ENCODE measurements at regions not wholly inside any gene's neighbourhood (a gene's known extent, or its start where the extent isn't known, plus 50 kb on each side); places are given as distances from the start of the nearest gene placed in this dataset.

- no peak for TF ChIP-seq CTCF (IDR thresholded peaks at IDR 0.05)
- TF ChIP-seq POLR2A (IDR thresholded peaks at IDR 0.05), result no peak
Observed at GRCh38 chrX:102784550-102784949, 64.0 kb downstream of the GPRASP3 start.
